CD4-positive, alpha-beta T cell treated with Interleukin-4 for 1 hour (primary cell): ENCODE measurements at regions not wholly inside any gene's neighbourhood (a gene's known extent, or its start where the extent isn't known, plus 50 kb on each side); places are given as distances from the start of the nearest gene placed in this dataset.
A peak's percentile ranks its signal among the peaks of the same experiment; 100 is the strongest.

Experiments used
- DNase-seq, 2 donors: peaks; one replicate each; pipeline ENCODE4 v3.0.0-alpha.2; 2020 to 2022

DNA sequence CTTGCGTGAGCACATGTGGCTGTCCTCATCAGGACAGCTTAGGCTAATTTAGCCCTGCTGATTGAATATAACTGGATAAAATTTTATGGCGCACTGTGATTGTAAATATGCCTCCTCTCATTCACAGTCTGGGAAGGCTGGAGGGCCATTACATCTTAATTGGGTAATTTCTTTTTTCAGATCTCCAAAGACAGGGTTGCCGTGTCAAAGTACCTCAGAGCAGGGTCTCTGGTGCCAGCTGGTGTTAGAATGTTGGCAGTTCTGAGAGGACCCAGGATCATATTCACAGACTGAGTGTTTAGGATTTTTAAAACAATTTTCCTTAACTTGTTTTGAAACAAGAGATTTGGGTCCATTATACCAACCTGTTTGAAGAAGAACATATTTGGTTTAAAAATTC, 455.7 kb upstream of the TLE4 start:
- DNase-seq, result no peak

DNA sequence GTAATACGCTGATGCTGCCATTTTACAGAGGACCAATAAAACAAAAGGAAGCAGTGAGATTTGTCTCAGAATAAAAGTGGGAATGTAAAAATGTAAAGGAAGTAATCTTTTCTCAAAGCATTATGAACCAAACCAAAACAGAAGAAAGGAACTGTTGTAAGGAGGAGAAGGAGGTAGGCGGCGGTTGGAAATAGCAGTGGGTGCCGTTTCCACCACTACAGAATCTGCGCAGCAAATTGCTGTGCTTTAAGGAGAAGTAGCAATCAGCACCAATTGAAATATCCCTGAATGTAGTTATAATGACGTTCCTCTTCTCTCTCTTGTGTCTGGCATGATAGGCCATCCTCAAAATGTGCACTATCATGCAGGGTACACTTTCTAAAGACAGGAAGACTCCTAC, 455.1 kb upstream of the TLE4 start:
- no peak for DNase-seq

GRCh38 chr9:79120533-79120932, 451.2 kb upstream of the TLE4 start:
- no peak for DNase-seq

DNA sequence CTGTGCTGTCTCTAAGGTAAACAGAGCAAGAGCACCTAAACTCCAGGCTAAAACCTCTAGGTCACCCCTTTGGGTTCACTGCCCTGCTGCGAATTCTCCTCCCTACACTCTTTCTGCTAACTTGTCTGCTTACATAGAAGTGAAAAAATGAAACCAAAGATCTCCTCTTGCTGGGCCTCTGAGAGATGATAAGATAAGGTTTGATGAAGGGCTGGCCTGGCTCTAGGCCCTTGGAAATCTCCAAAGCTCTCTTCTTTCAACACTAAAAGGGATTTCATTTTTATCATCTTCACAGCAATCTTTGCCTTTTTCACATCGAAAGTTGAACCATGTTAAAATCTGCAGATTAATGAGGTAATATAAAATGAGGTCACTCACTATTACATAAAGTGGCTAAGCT, 450.8 kb upstream of the TLE4 start:
- DNase-seq, result no peak

DNA sequence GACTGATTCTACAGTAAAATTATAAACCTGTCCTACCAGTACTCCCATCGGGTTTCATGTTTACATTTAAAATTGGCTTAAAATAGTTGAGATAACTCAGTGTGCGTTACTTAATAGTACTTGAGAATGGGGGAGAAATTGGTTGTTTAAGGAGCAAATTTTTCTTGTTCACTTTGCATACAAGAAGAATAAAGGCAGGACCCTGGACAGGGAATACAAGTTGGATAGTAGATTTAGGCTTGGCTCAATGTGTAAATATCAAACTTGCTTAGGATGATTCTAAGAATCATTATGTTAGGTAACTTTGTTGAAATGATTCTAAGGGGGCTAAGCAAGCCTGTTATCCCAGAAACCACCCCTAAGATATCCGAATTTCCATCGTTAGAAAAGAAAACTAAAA, 448.4 kb upstream of the TLE4 start:
- no peak for DNase-seq

DNA sequence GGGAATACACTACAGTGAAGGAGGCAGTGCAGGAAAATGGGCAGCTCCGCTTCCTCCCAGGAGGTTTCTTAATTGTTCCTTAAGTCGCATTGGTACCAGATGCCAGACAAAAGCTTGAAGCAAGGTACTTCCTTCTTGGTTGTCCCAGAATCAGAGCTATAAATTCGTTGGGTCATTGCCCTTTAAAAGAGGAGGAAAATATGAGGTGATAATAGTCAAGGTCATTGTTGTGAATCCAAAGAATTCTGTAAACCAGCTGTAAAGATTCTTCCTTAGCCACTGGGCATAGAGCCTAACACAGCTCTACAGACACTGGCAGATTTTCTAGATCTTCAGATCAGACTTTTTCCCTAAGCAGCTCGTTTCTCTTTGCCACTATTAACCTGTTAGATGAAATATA, 444.1 kb upstream of the TLE4 start:
- no peak for DNase-seq

DNA sequence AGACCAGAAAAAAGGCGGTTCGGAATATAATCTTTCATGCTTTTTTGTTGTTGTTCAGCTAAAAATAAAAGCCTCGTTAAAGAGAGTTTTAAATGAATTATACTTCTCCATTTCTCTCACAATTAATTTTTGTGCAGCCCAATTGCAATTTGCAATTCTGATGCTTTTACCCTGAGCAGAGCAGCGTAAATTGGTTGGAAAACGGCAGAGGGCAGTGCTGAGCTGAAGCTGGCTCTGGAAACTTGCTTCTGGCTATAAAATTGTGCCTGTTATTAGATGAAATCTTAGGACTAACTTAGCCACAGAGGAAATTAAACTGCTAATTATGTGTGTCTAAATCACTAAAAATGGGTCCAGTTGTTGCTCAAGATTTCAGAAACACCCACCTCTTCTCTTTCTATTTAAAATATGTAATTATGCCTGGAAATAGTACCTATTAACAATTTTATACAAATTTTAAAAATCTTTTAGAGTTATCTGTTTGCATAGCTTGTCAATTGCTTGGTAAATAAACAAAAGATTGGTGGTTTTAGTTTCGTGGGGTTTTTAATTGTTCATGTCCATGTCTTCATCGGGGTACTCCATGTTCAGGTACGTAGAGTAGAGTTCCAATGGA, 441.8 kb upstream of the TLE4 start:
- DNase-seq, result peak in 1 of 2 donors; percentile 3

GRCh38 chr9:79131246-79131774, 440.5 kb upstream of the TLE4 start:
- no peak for DNase-seq

- no peak for DNase-seq
Observed at GRCh38 chr9:79131824-79132377, 439.9 kb upstream of the TLE4 start.

DNA sequence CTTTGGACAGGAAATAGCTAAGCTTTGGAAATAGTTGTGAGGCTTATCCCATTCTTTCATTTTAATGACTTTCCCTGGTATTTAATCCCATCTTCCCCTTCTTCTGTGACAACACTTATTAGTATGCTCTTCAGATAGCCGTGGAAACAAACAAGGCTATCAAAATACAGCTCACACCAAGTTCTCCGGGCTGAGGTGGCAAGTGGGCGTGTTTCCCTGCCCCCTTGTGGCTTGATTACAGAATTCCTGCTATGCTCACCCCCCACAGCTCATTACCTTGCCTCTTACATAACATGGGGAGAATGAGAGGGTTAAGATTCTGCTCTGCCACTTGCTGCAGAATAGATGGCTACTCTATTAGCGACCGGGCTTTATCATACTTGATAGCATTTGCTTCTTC, 437.1 kb upstream of the TLE4 start:
- no peak for DNase-seq

GRCh38 chr9:79135681-79136415, 435.9 kb upstream of the TLE4 start:
- no peak for DNase-seq

GRCh38 chr9:79140751-79141150, 431.0 kb upstream of the TLE4 start:
- no peak for DNase-seq

- DNase-seq, result no peak
Observed at GRCh38 chr9:79143211-79143610, 428.6 kb upstream of the TLE4 start.

- DNase-seq, result no peak
Observed at GRCh38 chr9:79145442-79145841, 426.3 kb upstream of the TLE4 start.

- DNase-seq, result no peak
Observed at GRCh38 chr9:79149585-79149984, 422.2 kb upstream of the TLE4 start.

GRCh38 chr9:79151791-79152190, 420.0 kb upstream of the TLE4 start:
- no peak for DNase-seq

DNA sequence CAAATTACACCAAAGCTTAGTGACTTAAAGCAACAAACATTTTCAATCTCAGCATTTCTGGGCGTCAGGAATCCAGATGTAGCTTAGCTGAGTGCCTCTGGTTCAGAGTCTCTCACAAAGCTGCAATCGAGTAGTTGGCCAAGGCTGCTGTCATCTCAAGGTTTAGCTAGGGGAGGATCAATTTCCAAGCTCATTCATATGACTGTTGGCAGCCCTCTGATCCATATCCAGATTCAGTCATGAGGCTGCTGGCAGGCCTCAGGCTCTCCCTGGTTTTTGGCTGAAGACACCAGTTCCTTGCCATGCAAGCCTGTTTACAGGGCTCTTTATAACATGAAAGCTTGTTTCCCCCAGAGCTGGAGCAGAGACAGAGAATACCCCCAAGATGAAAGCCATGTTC, 419.5 kb upstream of the TLE4 start:
- DNase-seq, result no peak

DNA sequence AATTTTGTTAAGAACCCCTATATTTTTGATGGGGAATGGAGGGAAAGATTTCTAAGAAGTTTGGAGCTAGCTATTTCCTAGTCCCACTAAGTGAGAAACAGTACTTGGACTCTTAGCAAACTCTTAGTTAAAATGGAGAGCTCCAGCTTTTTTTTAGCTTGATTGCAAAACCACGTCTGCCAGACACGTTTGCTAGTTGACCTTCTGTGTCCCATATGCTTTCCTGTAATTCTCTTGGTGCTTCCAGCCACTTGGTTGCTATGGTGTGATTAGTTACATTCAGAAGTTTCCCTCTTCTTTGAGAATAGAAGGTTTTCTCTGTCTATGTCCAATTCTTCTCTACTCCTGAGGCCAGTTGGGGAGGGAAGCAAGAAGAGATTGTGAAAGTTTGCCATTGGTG, 417.0 kb upstream of the TLE4 start:
- no peak for DNase-seq

GRCh38 chr9:79155308-79155707, 416.5 kb upstream of the TLE4 start:
- DNase-seq, result no peak

DNA sequence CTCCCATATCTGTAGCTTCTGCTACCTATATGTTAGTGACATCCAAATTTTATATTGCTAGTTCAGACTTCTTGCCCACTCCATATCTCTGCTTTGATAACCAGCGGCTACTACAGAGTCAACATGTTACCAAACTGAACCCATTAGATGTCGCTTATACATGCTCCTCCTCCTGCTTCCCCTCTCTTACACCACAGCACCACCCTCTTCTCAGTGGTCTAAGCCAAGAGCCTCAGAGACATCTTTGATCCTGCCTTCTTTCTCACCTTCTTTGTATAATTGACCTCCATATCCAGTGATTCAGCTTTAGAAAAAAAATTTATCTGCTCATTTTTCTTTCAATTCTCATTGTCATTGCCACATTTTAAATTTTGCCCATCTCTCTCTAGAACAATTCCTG, 408.2 kb upstream of the TLE4 start:
- DNase-seq, result no peak

DNA sequence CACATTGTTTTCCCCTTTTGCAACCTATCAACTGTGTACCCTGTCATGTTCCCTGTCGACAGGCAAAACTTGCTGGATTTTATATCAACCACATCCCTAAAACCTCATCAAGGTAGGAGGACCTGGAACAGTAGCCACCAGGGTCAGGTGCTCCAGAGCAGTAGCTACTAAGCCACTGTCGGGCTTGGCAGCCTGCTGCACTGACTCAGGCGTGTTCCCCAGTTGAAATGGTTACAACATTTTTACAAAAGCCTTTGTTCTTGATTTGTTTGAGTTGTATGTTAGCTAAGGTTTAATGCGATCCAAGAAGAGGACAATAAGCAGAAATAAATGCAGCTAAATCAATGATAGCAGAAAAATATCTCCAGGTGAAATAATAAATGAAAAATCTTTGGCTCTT, 407.4 kb upstream of the TLE4 start:
- DNase-seq, result no peak

- DNase-seq, result no peak
Observed at GRCh38 chr9:79165020-79165780, 406.6 kb upstream of the TLE4 start.

GRCh38 chr9:79166005-79166404, 405.8 kb upstream of the TLE4 start:
- no peak for DNase-seq

DNA sequence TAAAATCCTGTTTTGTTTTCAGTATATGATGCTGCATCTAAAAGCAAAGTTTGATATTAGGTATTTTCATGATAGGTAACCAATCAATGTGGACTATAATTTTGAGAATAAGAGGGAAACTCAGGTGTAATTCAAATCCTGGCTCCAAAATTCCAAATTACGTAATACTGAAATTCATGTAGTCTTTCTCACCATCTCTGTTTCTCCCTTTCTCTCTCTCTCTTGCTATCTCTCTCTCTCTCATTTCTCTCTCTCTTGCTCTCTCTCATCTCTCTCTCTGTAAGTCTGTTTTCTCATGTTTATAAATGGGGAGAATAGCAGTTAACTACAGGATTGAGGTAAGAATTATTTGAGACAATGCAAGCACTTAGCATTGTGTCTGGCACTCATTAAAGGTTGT, 401.1 kb upstream of the TLE4 start:
- no peak for DNase-seq
